ENCODE measurements at regions not wholly inside any gene's neighbourhood (a gene's known extent, or its start where the extent isn't known, plus 50 kb on each side); places are given as distances from the start of the nearest gene placed in this dataset.
"Not testable (repeated sequence)": the region's sequence is repeated elsewhere in the genome, so short reads cannot be mapped to it uniquely, and the experiment has no call there.

DNA sequence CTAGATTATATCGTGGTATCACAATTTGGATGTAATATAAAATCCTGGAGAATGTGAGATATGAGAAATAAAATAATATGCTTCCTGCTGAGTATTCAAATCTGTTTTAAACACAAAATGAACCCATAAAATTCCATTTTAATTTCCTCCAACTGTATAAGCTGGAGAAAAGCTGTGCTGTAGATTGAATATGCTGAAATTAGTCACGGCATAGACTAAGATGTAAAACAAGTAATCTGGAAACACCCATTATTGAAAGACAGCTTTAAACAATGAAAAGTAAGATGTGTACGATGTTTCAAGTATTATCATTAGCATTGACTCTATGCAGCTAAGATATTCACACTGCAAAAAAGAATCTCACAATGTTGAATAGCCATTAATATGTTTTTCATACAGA, 403.4 kb upstream of the BRINP3 start:
- H3K36me3 Mint-ChIP-seq = no peaks in the 10 kb centered on the region
- H3K27me3 Mint-ChIP-seq (ENCODE audit: low read depth in 3 of 3) = no peaks in the 10 kb centered on the region
- peaks cover 5 to 28% (median 15%) of the 10 kb centered on the region in 6 donors for H3K9me3 Mint-ChIP-seq
- H3K4me3 Mint-ChIP-seq = no peak overlapping the region
- DNase-seq = no peak
- no peaks in the 10 kb centered on the region for H3K4me1 Mint-ChIP-seq
- H3K27ac Mint-ChIP-seq = no peak overlapping the region

DNA sequence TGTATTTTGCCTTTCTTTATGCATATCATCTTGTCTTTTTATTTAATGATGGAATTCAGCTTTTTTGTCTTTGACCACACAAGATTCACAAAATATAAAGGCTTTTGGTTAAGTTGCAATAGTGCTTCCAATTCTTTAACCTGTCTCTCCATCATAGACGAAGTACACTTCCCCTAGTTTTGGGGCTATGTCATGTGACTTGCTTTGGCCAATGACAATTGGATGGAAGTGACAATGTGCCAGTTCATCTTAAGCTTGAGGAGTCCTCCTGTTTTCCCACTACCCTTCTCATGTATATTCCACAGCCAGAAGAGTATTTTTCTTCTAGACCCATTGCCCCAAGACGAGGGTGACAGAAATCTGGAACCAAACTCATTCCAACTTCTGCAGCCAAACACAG, 419.6 kb upstream of the BRINP3 start:
- Mint-ChIP-seq H3K4me3 (no peak overlapping the region), H3K27me3 (ENCODE audit: low read depth in 3 of 3) (no peaks in the 10 kb centered on the region), H3K36me3 (no peaks in the 10 kb centered on the region), H3K27ac (no peak overlapping the region), H3K9me3 (peaks cover 6 to 68% (median 39%) of the 10 kb centered on the region in 6 donors), H3K4me1 (no peaks in the 10 kb centered on the region)
- no peak for DNase-seq

DNA sequence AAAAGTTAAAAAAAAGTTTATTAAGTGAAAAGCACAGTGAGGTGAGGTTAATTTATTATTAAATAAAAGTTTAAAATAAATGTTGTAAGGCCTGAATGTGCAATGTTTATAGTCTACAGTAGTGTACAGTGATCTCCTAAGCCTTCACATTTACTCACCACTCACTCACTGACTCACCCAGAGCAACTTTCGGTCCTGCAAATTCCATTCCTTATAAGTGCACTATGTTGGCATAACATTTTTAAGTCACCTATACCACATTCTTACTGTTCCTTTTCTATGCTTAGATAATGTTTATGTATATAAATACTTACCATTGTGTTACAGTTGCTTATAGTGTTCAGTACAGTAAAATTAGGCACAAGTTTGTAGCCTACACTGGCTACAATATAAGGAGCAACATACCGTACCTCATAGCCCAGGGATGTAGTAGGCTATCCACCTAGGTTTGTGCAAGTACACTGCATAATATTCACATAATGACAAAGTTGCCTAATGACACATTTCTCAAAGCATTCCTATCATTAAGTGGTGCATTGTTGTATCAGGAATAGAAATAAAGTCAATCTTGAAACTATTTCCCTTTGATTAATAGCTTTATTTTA, 426.5 kb upstream of the BRINP3 start:
- H3K27me3 Mint-ChIP-seq (ENCODE audit: low read depth in 3 of 3) = peaks cover 0 to 1% (median 0%) of the 10 kb centered on the region in 3 donors
- no peak overlapping the region for H3K4me3 Mint-ChIP-seq
- no peak overlapping the region for H3K27ac Mint-ChIP-seq
- peaks cover 3 to 44% (median 27%) of the 10 kb centered on the region in 6 donors for H3K9me3 Mint-ChIP-seq
- H3K4me1 Mint-ChIP-seq = no peaks in the 10 kb centered on the region
- H3K36me3 Mint-ChIP-seq = no peaks in the 10 kb centered on the region
- DNase-seq = no peak

DNA sequence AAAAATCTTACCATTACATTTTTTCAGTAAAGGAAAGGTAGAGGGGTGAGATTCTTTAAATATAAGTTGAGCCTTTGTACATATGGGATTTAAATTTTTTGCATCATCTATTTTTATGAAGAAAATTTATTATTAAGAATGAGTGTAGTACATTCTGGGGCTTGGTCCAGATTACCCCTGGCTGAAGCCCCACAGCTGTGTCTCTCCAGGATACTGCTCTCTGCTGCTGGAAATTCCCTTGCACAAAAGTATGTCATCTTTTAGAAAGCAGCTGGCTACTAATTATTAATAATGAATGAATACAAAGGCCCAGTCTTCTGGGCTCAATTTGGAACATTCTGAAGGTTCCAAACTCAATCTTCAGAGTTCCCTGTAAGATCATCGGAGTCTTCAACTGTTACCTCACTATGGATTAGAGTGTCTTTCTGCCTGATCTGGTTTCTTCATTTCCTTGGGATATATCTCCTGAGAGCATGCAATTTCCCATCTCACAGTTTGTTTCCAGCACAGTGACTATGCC, 428.6 kb upstream of the BRINP3 start:
- Mint-ChIP-seq H3K27ac (no peak overlapping the region), H3K9me3 (peaks cover 3 to 30% (median 14%) of the 10 kb centered on the region in 6 donors), H3K4me1 (no peaks in the 10 kb centered on the region), H3K27me3 (ENCODE audit: low read depth in 3 of 3) (peaks cover 0 to 1% (median 0%) of the 10 kb centered on the region in 3 donors), H3K4me3 (no peak overlapping the region), H3K36me3 (no peaks in the 10 kb centered on the region)
- DNase-seq = no peak

DNA sequence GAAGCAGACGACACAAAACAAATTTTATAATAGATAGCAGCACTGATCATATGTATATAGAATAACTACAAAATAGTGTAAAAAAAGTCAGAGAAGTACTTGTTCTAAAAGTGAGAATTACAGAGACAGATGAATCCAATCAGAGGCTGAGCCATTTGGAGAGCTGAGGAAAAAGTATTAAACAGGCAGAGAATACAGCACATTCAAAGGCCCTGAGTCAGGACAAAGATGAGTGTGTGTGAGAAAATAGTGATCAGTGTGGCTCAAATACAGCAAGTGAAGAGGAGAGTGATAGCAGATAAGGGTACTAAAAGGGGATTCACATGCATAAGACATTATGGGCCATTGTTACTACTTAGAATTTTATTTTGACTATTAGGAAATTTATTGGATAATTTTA, 430.6 kb upstream of the BRINP3 start:
- no peak overlapping the region for H3K27ac Mint-ChIP-seq

DNA sequence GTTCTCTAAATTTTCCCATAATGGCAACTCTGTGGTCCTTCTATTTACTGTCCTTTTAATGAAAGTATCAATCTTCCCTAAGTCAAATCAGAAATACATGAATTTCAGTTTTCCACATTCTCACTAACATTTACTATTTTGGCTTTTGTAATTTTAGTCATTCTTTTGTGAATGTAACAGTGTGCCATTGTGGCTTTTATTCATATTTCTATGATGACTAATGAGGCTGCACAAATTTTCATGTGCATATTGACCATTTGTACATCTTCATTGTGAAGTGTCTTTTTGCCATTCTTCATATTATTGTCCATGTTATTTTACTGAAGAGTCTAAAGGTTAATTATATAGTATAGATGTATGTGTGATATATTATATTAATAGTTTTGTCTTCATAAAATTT, 431.0 kb upstream of the BRINP3 start:
- Mint-ChIP-seq H3K4me1 (no peaks in the 10 kb centered on the region), H3K9me3 (peaks cover 0 to 34% (median 13%) of the 10 kb centered on the region in 6 donors), H3K27me3 (ENCODE audit: low read depth in 3 of 3) (peaks cover 0 to 1% (median 0%) of the 10 kb centered on the region in 3 donors), H3K36me3 (no peaks in the 10 kb centered on the region), H3K27ac (no peak overlapping the region), H3K4me3 (no peak overlapping the region)
- DNase-seq = no peak

More for the DNA sequence above, 430.6 kb upstream of the BRINP3 start:
- peaks cover 0 to 30% (median 12%) of the 10 kb centered on the region in 6 donors for H3K9me3 Mint-ChIP-seq
- no peak overlapping the region for H3K4me3 Mint-ChIP-seq
- no peaks in the 10 kb centered on the region for H3K4me1 Mint-ChIP-seq
- DNase-seq = no peak
- no peaks in the 10 kb centered on the region for H3K36me3 Mint-ChIP-seq
- peaks cover 0 to 1% (median 0%) of the 10 kb centered on the region in 3 donors for H3K27me3 Mint-ChIP-seq (ENCODE audit: low read depth in 3 of 3)

DNA sequence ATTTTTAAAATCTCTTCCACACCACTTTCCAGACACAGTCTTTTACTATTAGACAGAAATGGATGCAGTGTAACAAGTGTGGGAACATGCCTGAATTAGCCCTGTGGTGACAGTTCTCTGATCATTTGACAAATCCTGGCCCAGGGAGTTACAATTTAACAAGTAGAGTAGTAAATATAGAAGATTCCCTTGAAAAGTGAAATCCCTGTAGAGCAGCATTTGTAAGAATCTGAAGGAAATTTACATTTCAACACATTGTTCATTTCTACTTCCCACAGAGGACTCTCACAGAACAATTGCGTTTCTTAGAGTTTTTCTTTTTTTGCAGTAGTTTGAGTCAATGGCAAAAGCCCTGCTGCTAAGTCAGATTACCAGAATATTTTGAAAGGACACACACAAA, 458.3 kb upstream of the BRINP3 start:
- Mint-ChIP-seq H3K36me3 (no peaks in the 10 kb centered on the region), H3K9me3 (peaks cover 11 to 42% (median 17%) of the 10 kb centered on the region in 6 donors), H3K27ac (no peak overlapping the region), H3K4me1 (no peaks in the 10 kb centered on the region), H3K4me3 (no peak overlapping the region), H3K27me3 (ENCODE audit: low read depth in 3 of 3) (peaks cover 0 to 2% (median 0%) of the 10 kb centered on the region in 3 donors)
- no peak for DNase-seq

DNA sequence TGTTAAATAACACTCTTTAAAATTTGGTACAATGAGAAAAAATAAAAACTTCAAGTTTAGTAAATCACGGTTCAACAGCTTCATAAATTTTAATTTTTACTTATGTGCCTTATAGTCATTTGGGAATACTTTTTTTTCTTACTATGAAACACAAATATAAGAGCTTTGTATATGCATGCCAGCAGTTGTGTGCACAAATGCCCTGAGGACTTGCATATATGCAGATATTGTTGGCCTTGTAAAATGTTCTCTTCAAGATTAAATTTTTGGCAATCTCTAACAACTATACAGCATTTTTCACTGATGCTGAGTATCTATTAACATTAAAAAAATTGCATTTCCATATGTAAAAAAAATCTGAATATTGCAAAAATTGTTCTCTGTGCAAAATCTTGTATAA, 458.7 kb upstream of the BRINP3 start:
- Mint-ChIP-seq H3K27me3 (ENCODE audit: low read depth in 3 of 3) (peaks cover 0 to 2% (median 0%) of the 10 kb centered on the region in 3 donors), H3K9me3 (peaks cover 11 to 43% (median 16%) of the 10 kb centered on the region in 6 donors), H3K27ac (no peak overlapping the region), H3K4me3 (no peak overlapping the region), H3K36me3 (no peaks in the 10 kb centered on the region), H3K4me1 (no peaks in the 10 kb centered on the region)
- no peak for DNase-seq

DNA sequence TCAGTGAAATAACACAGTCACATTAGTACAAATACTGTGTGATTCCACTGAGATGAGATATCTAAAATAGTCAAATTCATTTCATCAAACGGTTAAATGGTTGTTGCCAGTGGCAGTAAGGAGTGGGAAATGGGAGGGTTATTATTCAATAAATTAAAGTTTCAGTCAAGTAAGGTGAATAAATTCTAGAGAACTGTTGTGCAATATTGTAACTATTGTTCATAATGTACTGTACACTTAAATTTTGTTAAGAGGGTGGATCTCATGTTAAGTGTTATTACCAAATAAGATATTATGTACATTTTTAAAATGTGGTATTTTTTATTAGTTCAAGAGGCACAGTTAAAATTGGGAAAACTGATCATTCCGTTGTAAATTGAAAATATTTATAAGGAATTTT, 463.3 kb upstream of the BRINP3 start:
- Mint-ChIP-seq H3K36me3 (no peaks in the 10 kb centered on the region), H3K27me3 (ENCODE audit: low read depth in 3 of 3) (no peaks in the 10 kb centered on the region), H3K4me1 (no peaks in the 10 kb centered on the region), H3K9me3 (peaks cover 11 to 30% (median 19%) of the 10 kb centered on the region in 6 donors), H3K27ac (no peak overlapping the region), H3K4me3 (no peak overlapping the region)
- no peak for DNase-seq

DNA sequence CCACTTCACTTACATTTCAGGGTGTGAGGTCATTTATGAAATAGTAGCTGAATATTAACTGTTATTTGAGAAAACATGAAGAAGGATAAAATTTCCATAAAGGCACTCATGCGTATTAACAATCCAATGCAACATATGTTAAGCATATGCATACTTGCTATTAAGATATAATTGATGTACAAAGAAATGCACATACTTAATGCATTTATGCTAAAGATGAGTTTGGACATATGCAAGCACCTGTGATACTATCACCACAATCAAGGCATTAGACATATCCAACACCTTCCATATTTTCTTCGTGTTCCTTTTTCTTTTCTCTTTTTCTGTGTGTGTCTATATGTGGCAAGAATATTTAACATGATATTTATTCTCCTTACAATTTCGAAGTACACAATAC, 464.8 kb upstream of the BRINP3 start:
- H3K4me3 Mint-ChIP-seq = no peak overlapping the region
- no peaks in the 10 kb centered on the region for H3K27me3 Mint-ChIP-seq (ENCODE audit: low read depth in 3 of 3)
- H3K9me3 Mint-ChIP-seq = peaks cover 6 to 27% (median 15%) of the 10 kb centered on the region in 6 donors
- no peaks in the 10 kb centered on the region for H3K36me3 Mint-ChIP-seq
- DNase-seq = no peak
- no peaks in the 10 kb centered on the region for H3K4me1 Mint-ChIP-seq
- no peak overlapping the region for H3K27ac Mint-ChIP-seq

DNA sequence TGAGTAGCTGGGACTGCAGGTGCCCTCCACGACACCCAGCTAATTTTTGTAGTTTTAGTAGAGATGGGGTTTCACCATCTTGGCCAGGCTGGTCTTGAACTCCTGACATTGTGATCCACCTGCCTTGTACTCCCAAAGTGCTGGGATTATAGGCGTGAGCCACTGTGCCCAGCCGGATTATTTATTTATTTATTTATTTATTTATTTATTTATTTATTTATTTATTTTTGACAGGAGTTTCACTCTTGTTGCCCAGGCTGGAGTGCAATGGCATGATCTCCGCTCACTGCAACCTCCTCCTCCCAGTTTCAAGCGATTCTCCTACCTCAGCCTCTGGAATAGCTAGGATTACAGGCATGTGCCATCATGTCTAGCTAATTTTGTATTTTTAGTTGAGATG, 466.1 kb upstream of the BRINP3 start:
- H3K27me3 Mint-ChIP-seq (ENCODE audit: low read depth in 3 of 3); H3K4me1 Mint-ChIP-seq; H3K27ac Mint-ChIP-seq; DNase-seq; H3K4me3 Mint-ChIP-seq; H3K36me3 Mint-ChIP-seq: not testable (repeated sequence)
- peaks cover 3 to 23% (median 12%) of the 10 kb centered on the region in 6 donors for H3K9me3 Mint-ChIP-seq

DNA sequence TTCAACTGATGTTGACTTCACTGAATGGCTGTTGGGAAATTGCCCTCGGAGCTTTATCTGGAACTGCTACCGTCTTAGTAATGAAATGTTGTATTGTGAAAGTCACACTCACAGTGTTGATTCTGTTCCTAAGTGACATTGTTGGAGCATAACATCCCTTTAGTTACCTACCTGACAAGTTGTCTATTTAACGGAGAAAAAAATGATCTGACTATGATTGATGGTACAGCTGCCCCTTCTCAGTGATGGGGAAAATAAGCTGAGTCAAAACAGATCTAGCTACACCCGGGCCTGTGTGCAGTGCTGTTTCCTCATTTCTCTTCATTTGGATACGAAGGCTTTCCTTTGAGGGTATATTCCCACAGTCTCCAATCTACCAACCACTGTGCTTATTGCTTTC, 472.3 kb upstream of the BRINP3 start:
- Mint-ChIP-seq H3K4me3 (no peak overlapping the region), H3K27ac (no peak overlapping the region), H3K9me3 (peaks cover 3 to 34% (median 18%) of the 10 kb centered on the region in 6 donors), H3K4me1 (no peaks in the 10 kb centered on the region), H3K36me3 (no peaks in the 10 kb centered on the region), H3K27me3 (ENCODE audit: low read depth in 3 of 3) (peaks cover 0 to 3% (median 0%) of the 10 kb centered on the region in 3 donors)
- no peak for DNase-seq

DNA sequence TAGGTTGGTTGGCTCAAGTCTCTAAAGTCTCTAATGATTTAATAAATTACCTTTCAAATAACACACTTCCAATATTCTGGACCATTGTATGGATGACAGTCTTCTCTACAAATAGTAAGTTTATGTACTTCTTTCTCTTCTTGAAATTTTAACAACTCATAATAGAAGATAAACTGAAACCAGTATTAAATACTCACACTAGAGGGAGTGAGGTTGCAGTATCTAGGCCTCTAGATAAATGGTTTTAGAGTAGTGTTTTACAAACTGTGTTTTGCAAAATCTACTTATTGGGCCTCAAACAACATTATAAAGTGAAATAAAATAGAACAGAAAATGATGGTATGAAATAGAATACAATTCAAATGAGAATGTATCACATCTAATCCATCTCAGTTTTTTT, 479.9 kb upstream of the BRINP3 start:
- H3K27me3 Mint-ChIP-seq (ENCODE audit: low read depth in 3 of 3) = peaks cover 0 to 1% (median 0%) of the 10 kb centered on the region in 3 donors
- H3K9me3 Mint-ChIP-seq = peaks cover 3 to 55% (median 28%) of the 10 kb centered on the region in 6 donors
- H3K27ac Mint-ChIP-seq = no peak overlapping the region
- no peaks in the 10 kb centered on the region for H3K4me1 Mint-ChIP-seq
- peaks cover 0 to 3% (median 0%) of the 10 kb centered on the region in 3 donors for H3K36me3 Mint-ChIP-seq
- H3K4me3 Mint-ChIP-seq = no peak overlapping the region
- DNase-seq = no peak

DNA sequence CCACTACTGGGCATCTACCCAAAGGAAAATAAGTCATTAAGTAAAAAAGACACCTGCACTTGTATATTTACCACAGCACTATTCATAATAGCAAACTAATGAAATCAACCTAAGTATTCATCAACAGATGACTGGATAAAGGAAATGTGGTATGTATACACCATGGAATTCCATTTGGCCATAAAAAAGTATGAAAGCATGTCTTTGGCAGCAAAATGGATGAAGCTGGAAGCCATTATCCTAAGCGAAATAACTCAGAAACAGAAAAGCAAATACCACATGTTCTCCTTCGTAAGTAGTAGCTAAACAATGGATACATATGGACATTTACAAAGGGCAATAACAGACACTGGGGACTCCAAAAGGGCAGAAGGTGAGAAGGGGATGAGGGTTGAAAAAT, 485.7 kb upstream of the BRINP3 start:
- Mint-ChIP-seq H3K36me3 (peaks cover 0 to 3% (median 3%) of the 10 kb centered on the region in 3 donors), H3K27me3 (ENCODE audit: low read depth in 3 of 3) (peaks cover 0 to 1% (median 0%) of the 10 kb centered on the region in 3 donors), H3K9me3 (peaks cover 0 to 44% (median 25%) of the 10 kb centered on the region in 6 donors), H3K4me3 (no peak overlapping the region), H3K4me1 (no peaks in the 10 kb centered on the region), H3K27ac (no peak overlapping the region)
- DNase-seq = no peak

DNA sequence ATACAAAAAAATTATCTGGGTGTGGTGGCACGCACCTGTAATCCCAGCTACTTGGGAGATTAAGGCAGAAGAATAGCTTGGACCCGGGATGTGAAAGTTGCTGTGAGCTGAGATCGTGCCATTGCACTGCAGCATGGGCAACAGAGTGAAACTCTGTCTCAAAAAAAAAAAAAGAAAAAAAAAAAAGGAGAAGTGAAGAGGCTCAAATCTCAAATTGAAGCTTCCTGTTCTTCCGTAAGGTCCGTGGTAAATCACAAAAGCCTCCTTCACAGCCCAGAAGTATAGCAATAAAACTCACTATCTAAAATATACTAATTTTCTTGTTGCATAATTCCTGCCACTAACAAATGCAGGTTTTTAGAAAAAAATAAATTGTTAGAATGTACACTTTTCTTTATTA, 498.2 kb upstream of the BRINP3 start:
- no peaks in the 10 kb centered on the region for H3K4me1 Mint-ChIP-seq
- no peak for DNase-seq
- no peaks in the 10 kb centered on the region for H3K36me3 Mint-ChIP-seq
- no peak overlapping the region for H3K4me3 Mint-ChIP-seq
- H3K9me3 Mint-ChIP-seq = peaks cover 0 to 46% (median 23%) of the 10 kb centered on the region in 6 donors
- no peak overlapping the region for H3K27ac Mint-ChIP-seq
- H3K27me3 Mint-ChIP-seq (ENCODE audit: low read depth in 3 of 3) = no peaks in the 10 kb centered on the region

Data from immature natural killer cell (primary cell).